ENCODE measurements at regions not wholly inside any gene's neighbourhood (a gene's known extent, or its start where the extent isn't known, plus 50 kb on each side); places are given as distances from the start of the nearest gene placed in this dataset.

DNA sequence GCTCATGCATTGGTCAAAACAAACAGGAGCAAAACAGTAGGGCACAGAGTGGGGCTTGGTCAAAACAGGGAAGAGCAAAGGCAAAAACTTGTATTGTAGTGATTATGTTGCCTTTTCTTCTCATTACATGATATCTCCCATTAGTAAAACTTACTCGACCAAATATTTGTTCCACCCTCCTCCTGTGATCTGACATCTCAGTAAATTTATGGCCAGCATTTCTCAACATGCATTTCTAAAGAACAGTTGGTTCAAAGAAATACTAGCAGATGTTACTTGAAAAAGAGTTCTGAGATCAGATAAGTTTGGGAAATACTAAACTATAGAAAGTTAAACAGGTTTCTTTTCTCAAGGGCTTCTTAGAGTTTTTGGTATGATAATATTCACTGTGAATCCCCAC lies 423.1 kb downstream of the FIGN start:
- DNase-seq (ENCODE audit: low read depth) = no peak
- TF ChIP-seq, protein P1, sequence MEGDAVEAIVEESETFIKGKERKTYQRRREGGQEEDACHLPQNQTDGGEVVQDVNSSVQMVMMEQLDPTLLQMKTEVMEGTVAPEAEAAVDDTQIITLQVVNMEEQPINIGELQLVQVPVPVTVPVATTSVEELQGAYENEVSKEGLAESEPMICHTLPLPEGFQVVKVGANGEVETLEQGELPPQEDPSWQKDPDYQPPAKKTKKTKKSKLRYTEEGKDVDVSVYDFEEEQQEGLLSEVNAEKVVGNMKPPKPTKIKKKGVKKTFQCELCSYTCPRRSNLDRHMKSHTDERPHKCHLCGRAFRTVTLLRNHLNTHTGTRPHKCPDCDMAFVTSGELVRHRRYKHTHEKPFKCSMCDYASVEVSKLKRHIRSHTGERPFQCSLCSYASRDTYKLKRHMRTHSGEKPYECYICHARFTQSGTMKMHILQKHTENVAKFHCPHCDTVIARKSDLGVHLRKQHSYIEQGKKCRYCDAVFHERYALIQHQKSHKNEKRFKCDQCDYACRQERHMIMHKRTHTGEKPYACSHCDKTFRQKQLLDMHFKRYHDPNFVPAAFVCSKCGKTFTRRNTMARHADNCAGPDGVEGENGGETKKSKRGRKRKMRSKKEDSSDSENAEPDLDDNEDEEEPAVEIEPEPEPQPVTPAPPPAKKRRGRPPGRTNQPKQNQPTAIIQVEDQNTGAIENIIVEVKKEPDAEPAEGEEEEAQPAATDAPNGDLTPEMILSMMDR (conservative IDR thresholded peaks at IDR 0.05; ENCODE audit: low read depth, low read length) = no peak
- no peak overlapping the region for H3K4me3 ChIP-seq (ENCODE audit: low read depth, low read length)

DNA sequence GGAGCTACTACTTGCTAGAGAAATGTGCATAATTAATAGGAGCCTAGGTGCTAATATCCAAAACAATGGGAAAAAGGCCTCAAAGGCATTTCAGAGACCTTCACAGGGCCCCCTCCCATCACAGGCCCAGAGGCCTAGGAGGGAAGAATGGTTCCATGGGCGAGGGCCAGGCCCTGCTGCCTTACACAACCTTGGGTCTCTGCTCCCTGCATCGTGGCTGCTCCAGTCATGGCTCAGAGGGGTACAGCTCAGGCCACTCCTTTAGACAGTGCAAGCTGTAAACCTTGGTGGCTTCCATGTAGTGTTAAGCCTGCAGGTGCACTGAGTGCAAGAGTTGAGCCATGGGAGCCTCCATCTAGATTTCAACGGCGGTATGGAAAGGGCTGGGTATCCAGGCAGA lies 429.2 kb downstream of the FIGN start:
- no peak overlapping the region for H3K4me3 ChIP-seq (ENCODE audit: low read depth, low read length)
- DNase-seq (ENCODE audit: low read depth) = no peak
- TF ChIP-seq, protein P1 (conservative IDR thresholded peaks at IDR 0.05; ENCODE audit: low read depth, low read length) = no peak

DNA sequence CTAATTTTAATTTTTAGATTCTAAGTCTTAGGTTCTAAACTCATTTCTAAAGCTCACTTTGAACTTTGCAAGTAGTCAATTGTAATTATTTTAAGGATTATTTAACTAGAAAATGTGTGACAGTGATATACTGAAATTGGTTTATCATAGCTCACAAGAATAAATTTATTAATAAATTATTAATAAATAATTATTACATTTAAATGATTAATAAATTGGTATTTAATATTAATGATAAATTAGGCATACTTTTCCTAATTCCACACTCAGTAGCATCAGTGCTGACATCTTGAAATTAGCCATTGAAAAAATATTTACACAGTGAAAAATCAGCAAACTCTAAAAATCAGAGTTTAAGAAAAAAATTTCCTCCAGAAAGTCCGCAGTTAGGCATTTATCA lies 433.7 kb downstream of the FIGN start:
- TF ChIP-seq, protein P1 (conservative IDR thresholded peaks at IDR 0.05; ENCODE audit: low read depth, low read length) = no peak
- no peak for DNase-seq (ENCODE audit: low read depth)
- H3K4me3 ChIP-seq (ENCODE audit: low read depth, low read length) = no peak overlapping the region

DNA sequence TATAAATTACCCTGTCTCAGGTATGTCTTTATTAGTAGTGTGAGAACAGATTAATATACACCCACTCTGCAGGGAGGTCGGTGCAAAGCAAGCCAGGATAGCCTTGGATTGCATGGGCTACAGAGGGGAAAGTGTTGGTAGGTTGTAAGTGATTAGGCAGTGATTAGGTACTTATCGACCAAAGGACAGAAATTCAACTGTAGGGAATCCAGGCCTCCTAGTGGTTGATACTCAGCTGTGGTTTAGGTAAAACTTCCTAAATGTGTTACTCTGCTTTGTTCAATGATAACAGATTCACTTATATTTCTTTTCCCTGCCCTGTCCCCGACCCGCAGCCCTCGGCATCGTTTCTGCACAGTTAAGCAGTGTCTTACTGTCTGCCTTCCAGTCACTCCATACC lies 444.0 kb downstream of the FIGN start:
- TF ChIP-seq, protein P1 (conservative IDR thresholded peaks at IDR 0.05; ENCODE audit: low read depth, low read length) = no peak
- H3K4me3 ChIP-seq (ENCODE audit: low read depth, low read length) = no peak overlapping the region
- DNase-seq (ENCODE audit: low read depth) = no peak

DNA sequence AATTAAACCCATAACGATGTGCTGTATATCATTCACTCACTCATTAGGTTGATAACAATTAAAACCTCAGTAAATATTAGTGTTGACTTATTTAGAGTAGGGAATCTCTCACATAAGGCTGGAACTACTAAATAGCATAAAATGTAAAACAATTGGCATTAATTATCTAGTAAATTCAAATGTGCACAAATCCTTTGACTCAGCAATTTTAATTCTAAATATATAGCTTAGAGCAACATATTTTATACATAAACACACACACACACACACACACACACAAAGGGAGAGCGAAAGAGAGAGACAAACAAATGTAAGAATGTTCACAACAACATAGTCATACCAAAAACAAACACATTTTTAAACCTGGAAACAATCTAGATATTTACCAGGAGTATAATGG lies 443.1 kb upstream of the KCNH7 start:
- DNase-seq (ENCODE audit: low read depth) = no peak
- TF ChIP-seq, protein P1 (conservative IDR thresholded peaks at IDR 0.05; ENCODE audit: low read depth, low read length) = no peak
- no peak overlapping the region for H3K4me3 ChIP-seq (ENCODE audit: low read depth, low read length)

DNA sequence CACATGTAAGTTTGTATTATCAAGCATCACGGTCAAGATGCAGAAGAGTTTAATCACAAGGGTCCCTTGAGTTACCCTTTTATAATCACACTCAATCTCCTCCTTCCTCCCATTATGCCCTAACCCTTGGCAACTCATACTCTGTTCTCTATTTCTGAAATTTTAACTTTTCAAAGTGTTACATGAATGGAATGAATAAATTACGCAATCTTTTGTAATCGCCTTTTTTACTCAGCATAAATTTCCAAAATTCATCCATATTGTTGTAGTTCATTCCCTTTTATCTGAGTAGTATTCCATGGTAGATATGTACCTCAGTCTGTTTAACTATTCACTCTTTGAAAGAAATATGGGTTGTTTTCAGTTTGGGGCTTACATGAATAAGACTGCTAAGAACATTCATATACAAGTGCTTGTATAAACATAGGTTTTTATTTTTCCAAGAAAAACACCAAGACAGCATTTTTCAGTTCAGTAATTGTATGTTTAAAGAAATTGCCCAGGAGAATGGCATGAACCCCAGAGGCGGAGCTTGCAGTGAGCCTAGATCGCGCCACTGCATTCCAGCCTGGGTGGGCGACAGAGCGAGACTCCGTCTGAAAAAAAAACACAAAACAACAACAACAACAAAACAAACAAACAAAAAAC lies 430.9 kb upstream of the KCNH7 start:
- no peak overlapping the region for H3K4me3 ChIP-seq (ENCODE audit: low read depth, low read length)
- TF ChIP-seq, protein P1 (conservative IDR thresholded peaks at IDR 0.05; ENCODE audit: low read depth, low read length) = no peak
- DNase-seq (ENCODE audit: low read depth) = no peak

DNA sequence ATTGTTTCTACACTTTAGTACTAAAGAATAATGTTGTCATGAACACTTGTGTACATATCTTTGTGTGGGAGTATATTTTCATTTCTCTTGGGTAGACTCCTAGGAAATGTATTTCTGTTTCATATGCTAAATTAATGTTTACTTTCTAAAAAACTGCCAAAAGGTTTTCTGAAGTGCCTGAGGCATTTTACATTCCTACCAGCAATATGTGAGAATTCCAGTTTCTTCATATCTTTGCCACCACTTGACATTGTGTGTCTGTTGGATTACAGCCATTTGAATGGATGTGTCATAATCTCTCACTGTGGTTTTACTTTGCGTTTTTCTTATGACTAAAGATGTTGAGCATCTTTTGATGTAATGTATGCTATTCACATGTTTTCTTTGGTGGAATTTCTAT lies 428.2 kb upstream of the KCNH7 start:
- no peak for DNase-seq (ENCODE audit: low read depth)
- H3K4me3 ChIP-seq (ENCODE audit: low read depth, low read length) = no peak overlapping the region
- TF ChIP-seq, protein P1 (conservative IDR thresholded peaks at IDR 0.05; ENCODE audit: low read depth, low read length) = no peak

All from epithelial cell of proximal tubule (primary cell).